ENCODE measurements at regions not wholly inside any gene's neighbourhood (a gene's known extent, or its start where the extent isn't known, plus 50 kb on each side); places are given as distances from the start of the nearest gene placed in this dataset.

- H3K4me1 ChIP-seq (ENCODE audit: control insufficient read depth, extremely low read depth, insufficient read depth, low read length): no peaks in the 10 kb centered on the region
- CTCF ChIA-PET: interaction anchor here (1.0 to 1.2 kb wide), 2 partner anchors 9 to 16 kb away, joined by 3 read pairs; no protein-coding TSS in a partner anchor
- no TSS peak for BruUV-seq (replicated peaks)
- intact Hi-C loops (cut with micrococcal nuclease): loop anchor here (10.0 kb wide), 1 partner anchor 345 kb away; no protein-coding TSS in a partner anchor
- no peak overlapping the region for H3K4me3 ChIP-seq (replicated peaks in 1 of 3; ENCODE audit: insufficient read depth in 1 of 3, low read depth in 1 of 3, low read length in 3 of 3)
- no peak overlapping the region for H2AFZ ChIP-seq (ENCODE audit: low read depth, low read length)
- no peaks in the 10 kb centered on the region for H3K9me1 ChIP-seq (replicated peaks; ENCODE audit: control insufficient read depth, extremely low read depth, insufficient read depth, low read length)
- TF ChIP-seq MYC (IDR thresholded peaks at IDR 0.05; ENCODE audit: low read depth, low read length) (no peak), EZH2 (IDR thresholded peaks at IDR 0.05; ENCODE audit: borderline replicate concordance, low read depth, low read length, severe bottlenecking) (no peak), POLR2A (IDR thresholded peaks at IDR 0.05; ENCODE audit: low read depth, low read length) (no peak), CTCF (IDR thresholded peaks at IDR 0.05; ENCODE audit: extremely low read depth in 1 of 2, insufficient read depth in 1 of 2, low read depth in 1 of 2, low read length in 2 of 2) (no peak), JUN (IDR thresholded peaks at IDR 0.05; ENCODE audit: borderline replicate concordance, insufficient read depth, insufficient read length, low read depth) (no peak), GATA2 (IDR thresholded peaks at IDR 0.05; ENCODE audit: insufficient read depth, insufficient read length, low read depth, low read length) (no peak), POLR2AphosphoS5 (IDR thresholded peaks at IDR 0.05; ENCODE audit: insufficient read depth, low read depth, low read length) (no peak), FOS (IDR thresholded peaks at IDR 0.05; ENCODE audit: borderline replicate concordance, insufficient read depth, low read length) (no peak), MAX (IDR thresholded peaks at IDR 0.05; ENCODE audit: insufficient read depth, insufficient read length) (no peak)
- FAIRE-seq (no peak), DNase-seq (ENCODE audit: low read depth, low spot score) (no peak)
- no peak overlapping the region for H3K9ac ChIP-seq (replicated peaks; ENCODE audit: extremely low read depth, insufficient read depth, low read length)
- POLR2A ChIA-PET: no interaction called here
- H3K79me2 ChIP-seq (ENCODE audit: control insufficient read depth, insufficient read depth, low read length): no peaks in the 10 kb centered on the region
- H4K20me1 ChIP-seq (replicated peaks; ENCODE audit: control insufficient read depth, extremely low read depth, insufficient read depth, low read length): no peaks in the 10 kb centered on the region
- no peak overlapping the region for H3K27ac ChIP-seq (ENCODE audit: insufficient read depth, low read depth, low read length)
- no peaks in the 10 kb centered on the region for H3K9me3 ChIP-seq (replicated peaks; ENCODE audit: control insufficient read depth, insufficient read depth, low read length)
- H3K36me3 ChIP-seq (ENCODE audit: control insufficient read depth in 2 of 2, extremely low read depth in 1 of 2, insufficient read depth in 2 of 2, low read length in 2 of 2): no peaks in the 10 kb centered on the region
- no peak overlapping the region for H3K4me2 ChIP-seq (ENCODE audit: insufficient read depth, low read length)
- no peaks in the 10 kb centered on the region for H3K27me3 ChIP-seq (ENCODE audit: control insufficient read depth in 2 of 2, insufficient read depth in 2 of 2, low read length in 2 of 2)
- dilution Hi-C loops (cut with MboI; ENCODE audit: extremely low pct_ligation_motif_present, low sequenced_read_pairs): no loop called here
Observed at GRCh38 chr4:107389965-107390364, 330.1 kb downstream of the PAPSS1 start.
